ENCODE measurements at regions not wholly inside any gene's neighbourhood (a gene's known extent, or its start where the extent isn't known, plus 50 kb on each side); places are given as distances from the start of the nearest gene placed in this dataset.

DNA sequence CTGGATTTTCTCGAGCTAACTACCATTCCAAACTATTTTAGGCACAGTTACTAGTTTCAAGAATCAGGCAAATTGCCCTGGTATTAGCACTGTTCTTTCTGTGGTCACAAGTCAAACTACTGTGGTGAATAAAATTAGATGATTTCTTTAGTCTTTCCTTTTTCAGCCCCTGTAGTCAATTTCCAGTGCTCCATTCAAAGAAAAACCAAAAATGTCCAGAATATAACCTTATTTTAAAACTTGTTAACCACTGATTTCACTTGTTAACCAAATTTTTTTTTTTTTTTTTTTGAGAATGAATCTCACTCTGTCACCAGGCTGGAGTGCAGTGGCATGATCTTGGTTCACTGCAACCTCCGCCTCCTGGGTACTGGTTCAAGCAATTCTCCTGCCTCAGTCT, 50.6 kb upstream of the USPL1 start:
- TF ChIP-seq, protein P1, sequence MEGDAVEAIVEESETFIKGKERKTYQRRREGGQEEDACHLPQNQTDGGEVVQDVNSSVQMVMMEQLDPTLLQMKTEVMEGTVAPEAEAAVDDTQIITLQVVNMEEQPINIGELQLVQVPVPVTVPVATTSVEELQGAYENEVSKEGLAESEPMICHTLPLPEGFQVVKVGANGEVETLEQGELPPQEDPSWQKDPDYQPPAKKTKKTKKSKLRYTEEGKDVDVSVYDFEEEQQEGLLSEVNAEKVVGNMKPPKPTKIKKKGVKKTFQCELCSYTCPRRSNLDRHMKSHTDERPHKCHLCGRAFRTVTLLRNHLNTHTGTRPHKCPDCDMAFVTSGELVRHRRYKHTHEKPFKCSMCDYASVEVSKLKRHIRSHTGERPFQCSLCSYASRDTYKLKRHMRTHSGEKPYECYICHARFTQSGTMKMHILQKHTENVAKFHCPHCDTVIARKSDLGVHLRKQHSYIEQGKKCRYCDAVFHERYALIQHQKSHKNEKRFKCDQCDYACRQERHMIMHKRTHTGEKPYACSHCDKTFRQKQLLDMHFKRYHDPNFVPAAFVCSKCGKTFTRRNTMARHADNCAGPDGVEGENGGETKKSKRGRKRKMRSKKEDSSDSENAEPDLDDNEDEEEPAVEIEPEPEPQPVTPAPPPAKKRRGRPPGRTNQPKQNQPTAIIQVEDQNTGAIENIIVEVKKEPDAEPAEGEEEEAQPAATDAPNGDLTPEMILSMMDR (IDR thresholded peaks at IDR 0.05; ENCODE audit: low read depth, low read length, missing control alignments), result no peak
- no peak for DNase-seq (ENCODE audit: low read depth)

More for the DNA sequence above, 50.6 kb upstream of the USPL1 start:
- H3K4me3 ChIP-seq (ENCODE audit: low read depth, low read length), result no peak overlapping the region
